ENCODE measurements at regions not wholly inside any gene's neighbourhood (a gene's known extent, or its start where the extent isn't known, plus 50 kb on each side); places are given as distances from the start of the nearest gene placed in this dataset.

DNA sequence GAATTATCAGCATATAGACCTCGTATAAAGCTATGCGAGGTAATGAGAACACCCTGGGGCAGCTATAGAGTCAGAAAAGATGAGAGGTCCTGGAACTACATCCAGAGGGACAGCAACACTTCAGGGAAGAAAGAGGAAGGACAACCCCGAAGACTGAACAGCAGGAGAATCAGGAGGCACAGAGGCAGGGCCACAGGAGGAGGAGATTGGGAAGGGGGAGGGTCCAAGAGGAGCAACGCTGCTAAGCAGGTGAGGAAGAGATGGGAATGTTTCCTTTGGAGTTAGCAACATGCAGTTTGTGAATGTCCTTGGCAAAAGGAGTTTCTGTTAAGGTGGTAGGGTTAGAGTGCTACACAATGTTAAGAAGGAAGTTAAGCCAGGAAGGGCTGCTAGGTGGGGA is 79.5 kb upstream of the OLIG3 start:
- no peak for TF ChIP-seq POLR2A (IDR thresholded peaks at IDR 0.05)
- TF ChIP-seq, protein P1, sequence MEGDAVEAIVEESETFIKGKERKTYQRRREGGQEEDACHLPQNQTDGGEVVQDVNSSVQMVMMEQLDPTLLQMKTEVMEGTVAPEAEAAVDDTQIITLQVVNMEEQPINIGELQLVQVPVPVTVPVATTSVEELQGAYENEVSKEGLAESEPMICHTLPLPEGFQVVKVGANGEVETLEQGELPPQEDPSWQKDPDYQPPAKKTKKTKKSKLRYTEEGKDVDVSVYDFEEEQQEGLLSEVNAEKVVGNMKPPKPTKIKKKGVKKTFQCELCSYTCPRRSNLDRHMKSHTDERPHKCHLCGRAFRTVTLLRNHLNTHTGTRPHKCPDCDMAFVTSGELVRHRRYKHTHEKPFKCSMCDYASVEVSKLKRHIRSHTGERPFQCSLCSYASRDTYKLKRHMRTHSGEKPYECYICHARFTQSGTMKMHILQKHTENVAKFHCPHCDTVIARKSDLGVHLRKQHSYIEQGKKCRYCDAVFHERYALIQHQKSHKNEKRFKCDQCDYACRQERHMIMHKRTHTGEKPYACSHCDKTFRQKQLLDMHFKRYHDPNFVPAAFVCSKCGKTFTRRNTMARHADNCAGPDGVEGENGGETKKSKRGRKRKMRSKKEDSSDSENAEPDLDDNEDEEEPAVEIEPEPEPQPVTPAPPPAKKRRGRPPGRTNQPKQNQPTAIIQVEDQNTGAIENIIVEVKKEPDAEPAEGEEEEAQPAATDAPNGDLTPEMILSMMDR (IDR thresholded peaks at IDR 0.05): no peak

Data from right lobe of liver (tissue), 4 donors.